Transverse colon (tissue), 4 donors: ENCODE measurements at regions not wholly inside any gene's neighbourhood (a gene's known extent, or its start where the extent isn't known, plus 50 kb on each side); places are given as distances from the start of the nearest gene placed in this dataset.

ENCODE experiments used
- DNase-seq: peaks from one replicate; pipeline ENCODE4 v3.0.0-alpha.2; 2019
- H3K27ac ChIP-seq, 4 donors: fragments of 200-600 bp; sonication (generic); 2 replicates each; pipeline ENCODE4 v1.5.1; 2016 to 2018; ENCODE audit warnings: inconsistent platforms in 4 of 4
- H3K27me3 ChIP-seq: fragments of 200-600 bp; sonication (generic); 2 replicates; pipeline ENCODE4 v1.5.1; 2017; ENCODE audit warnings: inconsistent platforms
- H3K36me3 ChIP-seq, 4 donors: fragments of 200-600 bp; sonication (generic); 2 replicates each; pipeline ENCODE4 v1.5.1; 2017 to 2019; ENCODE audit warnings: inconsistent platforms in 4 of 4
- H3K4me1 ChIP-seq, 4 donors: fragments of 200-600 bp; sonication (generic); 2 replicates each; pipeline ENCODE4 v1.5.1; 2017 to 2020; ENCODE audit warnings: inconsistent platforms in 4 of 4
- H3K4me3 ChIP-seq, 4 donors: fragments of 200-600 bp; sonication (generic); 1 replicate in 1 of 4; 2 replicates in 3 of 4; pipeline versions ENCODE4 v1.5.1 to v1.6.1; 2017 to 2019; ENCODE audit warnings: inconsistent platforms in 4 of 4
- H3K9me3 ChIP-seq, 2 donors: fragments of 200-600 bp; sonication (generic); 2 replicates each; pipeline ENCODE4 v1.5.1; 2017 to 2019; ENCODE audit warnings: inconsistent platforms in 2 of 2
- CTCF ChIP-seq, 5 experiments: fragments of 200-600 bp in 3 of 5; fragments of 450-650 bp in 2 of 5; sonication (generic) in 3 of 5; IDR thresholded peaks; 1 replicate in 2 of 5; 2 replicates in 3 of 5; pipeline ENCODE4 v1.5.1; 2016 to 2017; ENCODE audit warnings: antibody characterized with exemption in 5 of 5, inconsistent platforms in 3 of 5, mild to moderate bottlenecking in 2 of 5, moderate library complexity in 1 of 5
- EP300 ChIP-seq: sonication (generic); formaldehyde crosslinking; IDR thresholded peaks from one replicate; pipeline ENCODE4 v1.6.1; 2017; ENCODE audit warnings: antibody characterized with exemption, low read depth
- POLR2A ChIP-seq: fragments of 450-650 bp; IDR thresholded peaks from one replicate; pipeline ENCODE4 v1.6.1; 2016; ENCODE audit warnings: antibody characterized with exemption, mild to moderate bottlenecking, moderate library complexity
- POLR2AphosphoS5 ChIP-seq, 3 donors: sonication (generic); formaldehyde crosslinking; IDR thresholded peaks; one replicate each; pipeline ENCODE4 v1.6.1; 2016; ENCODE audit warnings: antibody characterized with exemption in 3 of 3
- WGBS, 2 donors: methylation state at CpG; one replicate each; pipeline ENCODE4 v1.1.5; 2018; ENCODE audit warnings: low coverage in 1 of 2; 5-methylcytosine and 5-hydroxymethylcytosine counted together
- in situ Hi-C, 4 donors: fragments of 200-750 bp; cut with MboI; loops; one replicate each; pipeline versions ENCODE4 v1.15.0 to v1.15.1; 2017; ENCODE audit warnings: low sequenced_read_pairs in 3 of 4, low pct_ligation_motif_present in 1 of 4, low pct_unique_long_range_greater_than_20kb in 1 of 4
- intact Hi-C: fragments of 100-400 bp; cut with DNase I; formaldehyde crosslinking; loops from one replicate; pipeline ENCODE4 v1.15.1; 2023; ENCODE audit warnings: low total_unique reads

DNA sequence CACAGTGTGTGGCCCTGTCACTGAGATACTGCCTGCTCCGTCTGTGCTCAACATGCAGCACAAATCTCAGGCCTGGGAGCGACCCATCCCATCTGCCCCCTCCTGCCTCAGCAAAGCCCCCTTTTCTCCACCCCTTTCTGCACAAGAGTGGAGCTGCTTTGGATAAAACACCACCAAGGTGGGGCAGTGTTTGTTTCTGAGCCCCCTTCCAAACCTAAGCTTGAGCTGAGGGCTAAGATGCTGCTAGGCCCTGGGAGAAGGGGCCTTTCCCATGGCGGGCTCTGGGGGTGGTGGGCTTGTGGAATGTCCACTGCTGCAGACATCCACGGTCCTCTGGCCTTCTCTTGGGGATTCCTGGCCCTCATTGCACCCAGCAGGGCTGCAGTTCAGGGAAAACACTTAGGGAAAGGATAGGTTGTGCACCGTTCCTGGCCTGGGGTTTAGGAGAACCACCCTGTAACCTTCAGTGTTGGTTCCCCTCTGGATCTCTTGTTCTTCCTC is 594.1 kb downstream of the TBC1D22A start:
- in situ Hi-C loops (no loop called here), intact Hi-C loops (no loop called here)
- 60% methylated on average over 5 of the region's 5 CpGs; no CpG with 5 or more reads in 1 of the 2 donors for WGBS, 2 donors
- H3K9me3 ChIP-seq = peaks cover 0 to under 1% of the 10 kb centered on the region in 2 donors
- H3K36me3 ChIP-seq = no peaks in the 10 kb centered on the region
- H3K27ac ChIP-seq = no peak overlapping the region
- no peak for DNase-seq
- no peaks in the 10 kb centered on the region for H3K27me3 ChIP-seq
- no peak overlapping the region for H3K4me3 ChIP-seq
- H3K4me1 ChIP-seq = no peaks in the 10 kb centered on the region
- no peak for TF ChIP-seq CTCF (IDR thresholded peaks at IDR 0.05)
- TF ChIP-seq POLR2A = no peak
- TF ChIP-seq EP300 = no peak
- TF ChIP-seq POLR2AphosphoS5 (IDR thresholded peaks at IDR 0.05) = no peak

DNA sequence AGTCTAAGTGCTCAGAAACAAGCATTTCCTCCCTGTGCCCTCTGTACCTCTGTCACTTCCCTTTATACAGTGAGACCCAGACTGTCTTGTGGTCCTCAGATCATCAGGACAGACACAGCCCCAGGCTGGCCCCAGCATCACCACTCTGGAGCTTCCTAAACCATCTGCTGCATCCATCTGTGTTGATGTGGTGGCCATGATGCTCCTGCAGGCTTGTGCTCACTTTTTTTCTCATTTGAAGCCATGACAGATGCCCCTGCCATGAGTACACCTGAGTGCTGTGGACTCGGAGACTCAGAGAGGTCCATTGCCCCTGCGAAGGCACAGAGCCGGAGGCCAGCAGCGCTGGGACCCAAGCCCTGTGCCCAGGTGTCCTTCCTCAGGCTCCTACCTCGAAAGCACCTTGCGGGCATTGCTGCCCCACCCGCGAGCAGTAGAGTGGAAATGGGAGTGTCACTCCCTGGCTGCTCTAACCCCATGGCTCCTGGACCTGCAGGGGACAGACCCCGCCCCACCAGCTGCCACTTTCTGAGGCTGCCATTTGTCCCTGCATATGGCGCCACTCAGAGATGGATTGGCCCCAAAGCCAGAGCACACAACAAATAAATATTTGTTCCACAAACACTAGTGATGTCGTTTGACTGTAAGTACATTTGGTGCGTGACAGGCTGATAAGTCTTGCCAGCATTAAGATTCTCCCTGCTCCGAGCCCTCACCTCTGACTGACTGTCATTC is 593.5 kb downstream of the TBC1D22A start:
- Histone ChIP-seq H3K4me3 (no peak overlapping the region), H3K36me3 (no peaks in the 10 kb centered on the region), H3K4me1 (no peaks in the 10 kb centered on the region), H3K27me3 (no peaks in the 10 kb centered on the region), H3K9me3 (no peaks in the 10 kb centered on the region), H3K27ac (no peak overlapping the region)
- no peak for TF ChIP-seq POLR2A
- TF ChIP-seq POLR2AphosphoS5 (IDR thresholded peaks at IDR 0.05) = no peak
- in situ Hi-C loops (no loop called here), intact Hi-C loops (no loop called here)
- WGBS, 2 donors = 85% methylated on average over 13 of the region's 13 CpGs; no CpG with 5 or more reads in 1 of the 2 donors
- no peak for DNase-seq

GRCh38 chr22:47355388-47355725 is 592.9 kb downstream of the TBC1D22A start:
- no peaks in the 10 kb centered on the region for H3K9me3 ChIP-seq
- no peak for TF ChIP-seq POLR2A
- no peak for TF ChIP-seq EP300
- no peak for TF ChIP-seq CTCF (IDR thresholded peaks at IDR 0.05)
- TF ChIP-seq POLR2AphosphoS5 (IDR thresholded peaks at IDR 0.05) = no peak
- H3K27me3 ChIP-seq = no peaks in the 10 kb centered on the region
- H3K27ac ChIP-seq = no peak overlapping the region
- no peaks in the 10 kb centered on the region for H3K36me3 ChIP-seq
- WGBS, 2 donors = 78% methylated on average over 4 of the region's 4 CpGs; no CpG with 5 or more reads in 1 of the 2 donors
- H3K4me3 ChIP-seq = no peak overlapping the region
- DNase-seq = no peak
- H3K4me1 ChIP-seq = no peaks in the 10 kb centered on the region
- intact Hi-C loops (no loop called here), in situ Hi-C loops (no loop called here)

- TF ChIP-seq CTCF (IDR thresholded peaks at IDR 0.05) (no peak), POLR2A (no peak), EP300 (no peak), POLR2AphosphoS5 (IDR thresholded peaks at IDR 0.05) (no peak)
- H3K27me3 ChIP-seq = no peaks in the 10 kb centered on the region
- H3K4me3 ChIP-seq = no peak overlapping the region
- in situ Hi-C loops = no loop called here
- intact Hi-C loops = no loop called here
- H3K27ac ChIP-seq = no peak overlapping the region
- no peaks in the 10 kb centered on the region for H3K4me1 ChIP-seq
- no peaks in the 10 kb centered on the region for H3K36me3 ChIP-seq
- no peak for DNase-seq
- 76 to 81% methylated on average over 4 to 16 of the region's 16 CpGs for WGBS, 2 donors
- H3K9me3 ChIP-seq = no peaks in the 10 kb centered on the region
Measured at GRCh38 chr22:47354668-47355387, 592.4 kb downstream of the TBC1D22A start.
